ENCODE measurements at regions not wholly inside any gene's neighbourhood (a gene's known extent, or its start where the extent isn't known, plus 50 kb on each side); places are given as distances from the start of the nearest gene placed in this dataset.

DNA sequence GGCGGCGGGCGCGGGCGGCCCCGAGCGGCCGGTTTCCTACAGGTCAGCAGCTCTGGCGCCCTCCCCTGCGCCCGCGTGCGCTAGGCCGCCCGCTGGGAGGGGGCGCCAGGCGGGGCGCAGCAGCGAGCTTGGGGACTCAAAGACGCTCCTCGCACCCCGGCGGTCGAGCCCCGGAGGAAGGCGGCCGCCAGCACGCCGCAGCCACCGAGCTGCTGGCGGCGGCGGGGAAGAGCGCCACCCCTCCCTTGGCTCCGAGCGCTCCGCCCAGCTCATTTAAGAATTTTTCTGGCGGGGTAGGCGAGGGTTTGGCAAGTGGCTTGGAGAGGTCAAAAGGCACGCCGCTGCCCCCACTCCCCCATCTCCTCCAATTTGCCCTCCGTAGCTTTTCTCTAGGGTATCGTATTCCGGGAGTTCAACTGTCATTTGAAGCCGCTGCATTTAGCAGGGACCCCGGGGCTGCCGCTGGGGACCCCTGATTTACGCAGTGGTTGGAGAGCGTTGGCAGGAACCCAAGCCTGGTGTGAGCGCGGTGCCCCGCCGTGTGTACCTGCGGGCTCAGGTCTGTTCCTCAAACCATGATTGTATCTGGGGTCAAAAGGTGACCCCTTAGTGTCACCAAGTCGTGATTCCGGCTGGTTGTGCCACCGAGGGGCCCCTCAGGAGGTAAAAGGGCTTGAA, 59.5 kb upstream of the GSE1 start:
- no peaks in the 10 kb centered on the region; the same call in 1 of the 2 replicates for H3K27me3 Mint-ChIP-seq (ENCODE audit: insufficient read depth)
- H3K4me3 Mint-ChIP-seq, result peak overlapping the region; percentile 89
- DNase-seq, result no peak
- H3K27ac Mint-ChIP-seq, result peak overlapping the region; percentile 86
- TF ChIP-seq, protein P1, sequence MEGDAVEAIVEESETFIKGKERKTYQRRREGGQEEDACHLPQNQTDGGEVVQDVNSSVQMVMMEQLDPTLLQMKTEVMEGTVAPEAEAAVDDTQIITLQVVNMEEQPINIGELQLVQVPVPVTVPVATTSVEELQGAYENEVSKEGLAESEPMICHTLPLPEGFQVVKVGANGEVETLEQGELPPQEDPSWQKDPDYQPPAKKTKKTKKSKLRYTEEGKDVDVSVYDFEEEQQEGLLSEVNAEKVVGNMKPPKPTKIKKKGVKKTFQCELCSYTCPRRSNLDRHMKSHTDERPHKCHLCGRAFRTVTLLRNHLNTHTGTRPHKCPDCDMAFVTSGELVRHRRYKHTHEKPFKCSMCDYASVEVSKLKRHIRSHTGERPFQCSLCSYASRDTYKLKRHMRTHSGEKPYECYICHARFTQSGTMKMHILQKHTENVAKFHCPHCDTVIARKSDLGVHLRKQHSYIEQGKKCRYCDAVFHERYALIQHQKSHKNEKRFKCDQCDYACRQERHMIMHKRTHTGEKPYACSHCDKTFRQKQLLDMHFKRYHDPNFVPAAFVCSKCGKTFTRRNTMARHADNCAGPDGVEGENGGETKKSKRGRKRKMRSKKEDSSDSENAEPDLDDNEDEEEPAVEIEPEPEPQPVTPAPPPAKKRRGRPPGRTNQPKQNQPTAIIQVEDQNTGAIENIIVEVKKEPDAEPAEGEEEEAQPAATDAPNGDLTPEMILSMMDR (IDR thresholded peaks at IDR 0.05), result peak; percentile 72
- H3K36me3 Mint-ChIP-seq (ENCODE audit: low read depth), result peaks cover 7% of the 10 kb centered on the region
- H3K9me3 Mint-ChIP-seq, result no peaks in the 10 kb centered on the region
- peaks cover 26% of the 10 kb centered on the region for H3K4me1 Mint-ChIP-seq (ENCODE audit: low read depth)

DNA sequence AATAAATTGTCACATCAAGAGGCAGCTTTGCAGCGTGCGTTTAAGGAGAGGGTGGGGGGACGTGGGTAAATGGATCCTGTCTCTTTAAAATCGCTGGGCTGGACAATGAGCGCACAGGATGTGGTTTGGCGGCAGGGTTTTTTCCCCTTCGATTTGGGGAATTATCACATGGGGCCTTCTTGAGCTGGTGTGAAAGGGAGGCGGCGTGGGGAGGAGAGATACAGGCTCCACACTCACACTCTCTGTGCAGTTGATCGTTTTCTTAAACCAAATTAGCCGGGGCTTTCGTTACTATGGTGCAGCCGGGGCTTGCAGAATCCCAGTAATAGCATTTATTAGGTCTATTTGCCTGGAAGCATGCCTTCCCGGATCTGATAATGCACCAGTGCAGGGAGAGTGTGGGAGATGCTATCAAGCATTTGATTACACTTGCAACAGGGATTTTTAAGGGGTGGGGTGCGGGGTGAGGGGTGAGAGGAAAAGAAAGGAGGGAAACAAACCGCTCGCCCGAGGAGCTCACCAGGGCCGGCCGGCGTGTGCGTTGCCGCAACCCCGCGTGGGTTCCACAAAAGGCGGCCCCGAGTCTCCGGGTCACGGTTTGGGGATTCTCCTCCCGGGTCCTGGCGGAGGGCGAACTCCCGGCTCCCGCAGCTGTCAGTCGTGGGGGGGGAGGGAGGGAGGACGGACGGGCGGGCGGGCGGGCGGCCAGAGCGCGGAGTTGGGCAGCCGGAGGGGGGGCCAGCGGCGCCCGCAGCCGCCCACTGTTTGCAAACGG, 58.8 kb upstream of the GSE1 start:
- no peaks in the 10 kb centered on the region; the same call in 1 of the 2 replicates for H3K27me3 Mint-ChIP-seq (ENCODE audit: insufficient read depth)
- H3K27ac Mint-ChIP-seq, result peak overlapping the region; percentile 86

DNA sequence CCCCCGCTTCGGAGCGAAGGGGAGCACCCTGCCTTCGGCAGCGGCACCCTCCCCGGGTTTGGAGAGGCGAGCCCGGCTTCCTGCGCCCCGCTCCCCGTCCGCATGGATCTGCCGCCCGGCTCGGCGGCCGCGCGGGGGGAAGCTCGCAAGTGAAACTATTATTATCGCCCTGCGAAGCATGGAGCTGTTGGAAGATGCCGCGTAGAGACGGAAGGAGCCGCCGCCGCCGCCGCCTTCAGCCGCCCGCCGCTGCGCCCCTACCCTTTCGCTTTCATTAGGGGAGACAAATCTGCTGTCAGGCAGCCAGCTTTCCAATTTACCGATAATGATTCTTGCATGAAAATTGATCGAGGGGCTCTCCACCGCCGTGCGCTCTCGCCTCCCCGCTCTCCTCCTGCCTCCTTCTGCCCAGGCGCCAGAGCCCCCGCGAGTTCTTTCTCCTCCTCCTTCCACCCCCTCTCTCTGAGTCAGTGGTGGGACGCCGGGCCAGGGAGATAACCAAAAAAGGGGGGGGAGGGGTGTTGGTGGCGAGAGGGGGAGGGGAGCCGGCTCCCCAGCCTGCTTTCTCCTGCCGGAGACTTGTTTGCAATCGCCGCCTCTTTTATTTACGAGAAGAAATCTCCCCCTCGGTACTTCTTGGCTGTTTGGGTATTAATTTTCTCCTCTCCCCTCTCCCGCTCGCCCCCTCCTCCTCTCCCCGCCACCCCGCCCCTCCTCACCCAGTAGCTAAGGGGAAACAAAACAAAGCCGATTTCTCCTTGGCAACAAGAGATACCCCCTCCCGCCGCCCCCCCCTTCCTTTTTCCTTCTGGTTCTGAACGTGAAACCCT, 58.0 kb upstream of the GSE1 start:
- Mint-ChIP-seq H3K36me3 (ENCODE audit: low read depth) (peaks cover 7% of the 10 kb centered on the region), H3K27me3 (ENCODE audit: insufficient read depth) (no peaks in the 10 kb centered on the region; the same call in 1 of the 2 replicates), H3K9me3 (no peaks in the 10 kb centered on the region), H3K27ac (peak overlapping the region; percentile 94), H3K4me3 (peak overlapping the region; percentile 92), H3K4me1 (ENCODE audit: low read depth) (peaks cover 27% of the 10 kb centered on the region)
- peak; percentile 50 for DNase-seq
- TF ChIP-seq, protein P1 (IDR thresholded peaks at IDR 0.05), result no peak

More for the DNA sequence above, 58.8 kb upstream of the GSE1 start:
- peaks cover 27% of the 10 kb centered on the region for H3K4me1 Mint-ChIP-seq (ENCODE audit: low read depth)
- DNase-seq, result peak; percentile 71
- H3K4me3 Mint-ChIP-seq, result peak overlapping the region; percentile 89
- TF ChIP-seq, protein P1 (IDR thresholded peaks at IDR 0.05), result no peak
- peaks cover 7% of the 10 kb centered on the region for H3K36me3 Mint-ChIP-seq (ENCODE audit: low read depth)
- H3K9me3 Mint-ChIP-seq, result no peaks in the 10 kb centered on the region

DNA sequence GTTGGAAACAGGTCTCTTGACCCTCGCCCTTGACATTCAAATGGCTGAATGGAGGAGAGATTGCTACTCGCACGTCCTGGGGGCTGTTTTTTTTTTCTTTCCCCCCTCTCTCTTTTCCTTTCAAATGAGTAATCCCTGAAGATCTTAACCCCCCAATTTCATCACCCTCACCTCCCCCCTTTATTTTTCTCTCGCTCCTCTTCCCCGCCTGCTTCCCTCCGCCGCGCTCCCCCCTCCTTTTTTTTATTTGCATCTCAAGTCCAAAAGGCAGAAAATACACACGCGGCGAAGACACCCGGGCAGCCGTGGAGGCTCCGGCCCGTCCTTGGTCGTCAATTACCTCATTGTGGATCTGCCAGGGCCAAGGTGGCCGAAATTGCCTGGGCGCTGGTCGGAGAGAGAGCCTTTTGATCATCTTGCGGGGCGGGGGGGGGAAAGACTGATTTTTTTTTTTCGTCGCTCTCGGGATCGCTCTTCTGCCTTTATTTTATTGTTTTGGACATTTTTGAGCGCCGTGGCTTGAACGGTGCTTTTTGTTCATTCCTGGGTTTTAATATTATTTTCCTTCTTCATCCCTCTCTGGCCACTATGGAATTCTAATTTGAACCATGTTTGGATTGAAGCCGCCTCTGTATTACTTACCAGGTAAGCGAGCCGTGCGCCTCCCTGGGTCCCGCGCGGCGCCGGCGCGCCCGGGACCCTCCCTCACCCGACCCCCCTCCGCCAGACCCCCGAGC, 57.2 kb upstream of the GSE1 start:
- Mint-ChIP-seq H3K36me3 (ENCODE audit: low read depth) (peaks cover 7% of the 10 kb centered on the region), H3K27me3 (ENCODE audit: insufficient read depth) (no peaks in the 10 kb centered on the region; the same call in 1 of the 2 replicates), H3K27ac (peak overlapping the region; percentile 94), H3K4me3 (peak overlapping the region; percentile 92), H3K9me3 (no peaks in the 10 kb centered on the region), H3K4me1 (ENCODE audit: low read depth) (peaks cover 27% of the 10 kb centered on the region)
- TF ChIP-seq, protein P1 (IDR thresholded peaks at IDR 0.05), result no peak
- no peak for DNase-seq
